ENCODE measurements at regions not wholly inside any gene's neighbourhood (a gene's known extent, or its start where the extent isn't known, plus 50 kb on each side); places are given as distances from the start of the nearest gene placed in this dataset.
A peak's percentile ranks its signal among the peaks of the same experiment; 100 is the strongest.

- no peak for DNase-seq
Measured at GRCh38 chr11:130587658-130588057, 139.2 kb downstream of the ADAMTS15 start.

GRCh38 chr11:130588471-130588870, 140.0 kb downstream of the ADAMTS15 start:
- peak; percentile 7 for DNase-seq

GRCh38 chr11:130592056-130592455, 143.6 kb downstream of the ADAMTS15 start:
- peak; percentile 31 for DNase-seq

- DNase-seq = peak; percentile 1
Measured at GRCh38 chr11:130593064-130593463, 144.6 kb downstream of the ADAMTS15 start.

DNA sequence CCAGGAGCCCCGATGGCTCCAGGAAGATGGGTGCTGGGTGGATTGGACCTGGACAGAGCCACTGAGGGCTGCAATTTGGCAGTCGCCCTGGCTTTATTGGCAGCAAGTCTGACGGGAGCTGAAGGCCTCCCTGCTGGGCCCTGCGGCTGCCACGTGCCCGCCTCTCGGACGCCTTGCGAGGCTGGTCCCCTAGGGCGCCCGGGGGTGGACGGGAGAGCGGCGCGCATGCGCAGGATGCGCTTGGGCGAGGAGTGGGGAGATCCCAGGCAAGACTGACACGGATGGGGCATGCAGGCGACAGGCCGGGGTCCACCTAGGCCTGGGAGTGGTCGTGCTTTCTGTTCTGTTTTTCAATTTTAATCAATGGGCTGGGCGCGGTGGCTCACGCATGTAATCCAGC, 150.0 kb downstream of the ADAMTS15 start:
- no peak for DNase-seq

GRCh38 chr11:130599073-130599654, 150.7 kb downstream of the ADAMTS15 start:
- peak; percentile 28 for DNase-seq

- DNase-seq = no peak
Measured at GRCh38 chr11:130600139-130600538, 151.7 kb downstream of the ADAMTS15 start.

GRCh38 chr11:130600616-130601015, 152.2 kb downstream of the ADAMTS15 start:
- no peak for DNase-seq

DNA sequence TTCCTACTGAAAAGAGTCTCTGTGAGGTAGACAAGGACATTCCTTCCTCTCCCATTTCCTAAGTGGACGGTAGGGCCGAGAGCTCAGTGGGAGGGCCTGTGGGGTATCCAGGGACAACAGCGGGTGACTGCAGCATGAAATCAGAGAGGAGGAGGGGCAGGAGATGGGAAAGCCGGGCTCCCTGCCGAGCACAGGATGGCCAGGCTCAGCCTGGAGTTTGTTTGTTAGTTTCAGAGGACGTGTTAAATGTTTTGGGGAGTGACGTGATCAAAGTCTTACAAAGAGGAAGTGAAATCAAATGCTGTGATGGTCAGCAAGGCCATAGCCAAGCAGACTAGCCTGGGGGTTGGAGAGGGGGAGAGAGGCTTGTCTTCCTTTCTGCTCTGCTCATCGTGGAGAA, 152.7 kb downstream of the ADAMTS15 start:
- DNase-seq = no peak

DNA sequence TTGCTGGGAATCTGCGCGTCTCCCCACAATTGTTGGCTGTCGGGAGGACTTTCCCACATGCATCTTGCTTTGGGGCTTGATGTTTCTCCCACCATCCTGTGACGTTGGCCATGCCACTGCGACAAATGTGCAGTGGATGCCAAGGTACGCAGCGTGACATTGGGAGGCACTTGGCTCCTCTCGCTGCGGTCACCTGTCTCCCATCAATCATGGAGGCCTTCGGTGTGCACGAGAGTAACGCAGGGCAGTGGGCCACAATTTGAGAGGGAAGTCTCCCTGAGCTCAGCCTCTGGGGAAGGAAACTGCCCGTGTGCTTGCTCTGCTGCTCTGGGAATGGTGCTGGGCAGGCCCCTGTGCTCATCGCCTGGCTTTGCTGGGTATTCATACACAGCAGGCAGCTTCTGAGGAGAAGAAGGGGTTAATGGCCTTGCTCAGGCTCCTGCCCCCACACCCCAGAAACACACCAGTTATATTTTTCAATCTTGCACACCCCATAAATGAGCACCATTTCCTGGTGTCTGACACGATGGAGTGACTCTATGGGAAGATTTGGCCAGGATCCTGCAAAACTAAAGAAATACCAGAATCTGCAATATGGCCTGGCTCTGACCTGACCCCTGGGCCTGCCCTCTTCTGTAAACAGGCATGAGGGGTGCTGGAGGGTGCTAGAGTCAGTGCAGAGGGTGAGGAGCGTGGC, 153.5 kb downstream of the ADAMTS15 start:
- DNase-seq = no peak

DNA sequence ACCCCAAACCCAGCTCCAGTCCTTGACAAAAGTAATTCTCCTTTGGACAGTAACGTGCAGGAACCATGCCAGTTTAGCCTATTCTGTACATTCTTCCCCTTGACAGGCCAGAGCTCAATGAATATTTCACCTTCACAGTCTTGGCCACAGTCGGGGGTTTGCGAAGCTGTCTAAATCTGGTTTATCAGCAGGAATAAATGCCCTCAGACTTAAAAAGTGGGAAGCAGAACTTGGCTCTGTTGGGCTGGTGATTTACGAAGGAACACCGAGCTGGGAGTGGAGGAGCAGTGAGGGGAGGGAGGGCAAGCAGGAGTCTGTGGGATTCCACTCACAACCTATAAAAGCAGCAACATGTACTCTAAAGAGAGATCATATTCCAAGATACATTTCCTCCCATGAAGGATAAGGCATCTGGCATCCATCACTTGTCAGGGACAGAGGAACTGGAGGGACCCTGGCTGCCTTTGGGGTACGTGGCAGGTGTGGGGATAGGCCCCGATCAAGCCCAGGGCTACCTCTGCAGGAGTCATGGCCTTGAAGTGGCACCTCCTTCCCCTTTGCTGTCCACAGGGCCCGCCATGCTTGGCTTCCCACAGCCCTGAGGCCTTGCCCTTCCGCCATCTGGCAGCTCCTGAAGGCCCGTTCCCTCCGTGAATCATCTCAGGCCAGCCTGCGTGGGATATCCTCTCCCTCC, 154.3 kb downstream of the ADAMTS15 start:
- no peak for DNase-seq

DNA sequence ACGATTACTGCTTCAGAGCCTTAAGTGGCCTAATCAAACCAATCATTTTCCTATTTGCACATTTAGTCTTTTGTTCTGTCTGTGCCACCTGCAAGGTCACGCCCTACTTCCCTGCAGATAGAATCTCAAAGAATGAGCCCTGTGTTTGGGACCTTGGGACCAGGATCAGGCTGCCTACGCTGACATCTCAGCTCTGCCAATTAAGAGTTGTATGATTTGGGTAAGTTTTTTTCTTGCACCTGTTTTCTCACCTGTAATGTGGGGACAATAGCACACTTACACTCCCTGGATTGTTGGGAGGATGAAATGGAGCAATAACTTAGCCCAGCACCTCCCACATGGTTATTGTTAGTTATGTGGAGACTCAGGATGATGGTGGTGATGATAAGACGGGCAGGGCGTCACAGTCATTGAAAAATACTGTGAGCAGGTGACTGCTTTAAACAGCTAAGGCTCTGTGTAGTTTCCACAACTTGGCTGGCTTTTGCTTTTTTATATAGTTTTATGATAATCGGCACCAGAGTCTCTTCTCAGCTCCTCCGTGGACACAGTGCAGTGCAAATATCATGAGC, 155.0 kb downstream of the ADAMTS15 start:
- no peak for DNase-seq

DNA sequence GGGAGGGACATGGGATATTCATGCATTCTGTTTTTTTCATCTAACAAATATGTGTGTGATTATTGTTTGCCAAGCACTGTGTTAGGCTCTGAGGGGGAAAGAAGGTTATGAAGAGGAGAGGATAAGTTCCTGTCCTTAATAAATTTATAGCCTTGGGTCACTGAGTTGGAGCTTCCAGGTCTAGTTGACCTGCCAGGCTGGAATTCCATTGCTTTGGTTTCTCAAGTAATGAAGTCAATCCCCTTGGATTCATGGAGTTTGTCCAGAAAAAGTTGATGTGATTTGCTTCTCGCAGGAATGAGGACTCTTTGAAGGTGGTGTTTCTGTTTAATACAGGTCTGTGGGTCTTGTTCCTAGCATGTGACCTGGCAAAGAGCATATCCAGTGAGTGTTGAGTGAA, 156.2 kb downstream of the ADAMTS15 start:
- DNase-seq = no peak

- no peak for DNase-seq
Measured at GRCh38 chr11:130606178-130606577, 157.7 kb downstream of the ADAMTS15 start.

DNA sequence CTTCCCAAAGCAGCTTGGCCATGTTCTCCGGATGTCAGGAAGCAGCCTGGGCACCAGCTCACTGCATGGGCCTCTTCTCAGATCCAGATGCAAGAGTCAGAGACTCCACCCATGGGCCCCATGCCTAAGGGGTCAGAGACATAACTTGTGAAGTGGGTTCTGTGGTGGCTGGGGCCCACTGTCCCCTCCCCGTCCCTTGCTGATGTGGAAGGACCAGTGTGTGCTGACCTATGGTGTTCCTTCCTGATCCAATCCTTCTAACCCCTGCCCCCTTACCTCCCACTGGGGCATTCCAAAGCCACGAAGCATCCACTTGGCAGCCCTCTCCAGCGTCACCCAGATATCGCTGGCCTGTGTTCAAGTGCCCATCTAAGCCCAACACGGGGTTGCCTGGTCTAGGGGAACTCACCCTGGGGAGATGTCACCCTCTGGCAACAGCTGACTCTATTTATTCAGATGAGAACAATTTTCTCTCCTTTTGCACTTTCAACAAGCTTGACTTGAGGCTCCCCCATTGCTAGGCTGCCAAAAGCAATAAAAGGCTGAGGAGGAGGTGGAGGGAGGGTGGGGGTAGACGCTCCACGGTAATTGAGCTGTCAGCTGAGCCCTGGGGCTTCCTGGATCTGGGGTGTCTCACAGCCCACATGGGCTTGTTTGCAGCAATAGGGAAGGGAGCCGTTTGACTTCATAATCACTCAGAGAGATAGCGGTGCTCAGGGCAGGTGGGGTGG, 158.5 kb downstream of the ADAMTS15 start:
- DNase-seq = peak; percentile 70

GRCh38 chr11:130608287-130608686, 159.8 kb downstream of the ADAMTS15 start:
- no peak for DNase-seq

DNA sequence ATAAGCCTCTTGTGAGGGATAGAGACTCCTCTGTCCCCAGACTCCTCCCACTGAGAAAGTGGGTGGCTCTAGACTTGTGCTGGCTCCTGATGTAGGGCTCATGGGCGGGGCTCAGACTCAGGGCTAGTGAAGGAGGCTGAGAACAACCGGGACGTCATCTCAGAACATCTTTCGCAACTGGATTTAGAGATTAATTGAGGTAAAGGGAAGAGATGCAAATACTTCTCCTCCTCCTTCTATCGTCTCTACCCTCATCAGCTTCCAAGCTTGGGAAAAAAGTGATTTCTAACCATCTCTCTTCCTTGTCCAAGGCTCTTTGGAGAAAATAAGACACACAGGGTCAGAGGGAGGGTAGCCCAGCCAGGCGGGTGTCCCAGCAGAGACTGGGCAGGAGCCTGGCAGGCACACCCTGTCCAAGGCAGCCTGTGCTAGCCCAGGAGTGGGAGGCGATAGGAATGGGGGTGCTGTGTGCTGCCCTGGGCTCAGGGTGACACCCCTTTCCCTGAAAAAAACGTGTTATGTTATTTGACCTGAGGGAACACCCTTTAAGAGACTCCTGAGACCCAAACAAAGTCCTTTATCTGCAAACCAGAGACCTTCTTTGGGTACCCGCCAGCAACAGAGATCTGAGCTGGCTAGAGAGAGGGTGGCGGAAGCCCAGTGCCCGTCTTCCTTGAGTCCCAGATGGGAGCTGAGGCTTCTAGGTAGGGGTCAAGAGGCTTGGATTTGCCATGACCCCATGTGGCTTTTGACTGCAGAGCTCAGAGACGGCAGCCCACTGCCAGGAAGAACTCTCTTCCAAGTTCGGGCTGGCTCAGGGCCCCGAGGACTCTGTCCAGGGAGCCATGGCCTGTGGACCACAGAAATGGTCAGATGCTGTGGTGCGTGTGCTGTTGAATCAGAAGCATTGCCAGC, 160.9 kb downstream of the ADAMTS15 start:
- DNase-seq = no peak

GRCh38 chr11:130611791-130612251, 163.4 kb downstream of the ADAMTS15 start:
- DNase-seq = peak; percentile 85

GRCh38 chr11:130612291-130612851, 163.9 kb downstream of the ADAMTS15 start:
- DNase-seq = peak; percentile 78

DNA sequence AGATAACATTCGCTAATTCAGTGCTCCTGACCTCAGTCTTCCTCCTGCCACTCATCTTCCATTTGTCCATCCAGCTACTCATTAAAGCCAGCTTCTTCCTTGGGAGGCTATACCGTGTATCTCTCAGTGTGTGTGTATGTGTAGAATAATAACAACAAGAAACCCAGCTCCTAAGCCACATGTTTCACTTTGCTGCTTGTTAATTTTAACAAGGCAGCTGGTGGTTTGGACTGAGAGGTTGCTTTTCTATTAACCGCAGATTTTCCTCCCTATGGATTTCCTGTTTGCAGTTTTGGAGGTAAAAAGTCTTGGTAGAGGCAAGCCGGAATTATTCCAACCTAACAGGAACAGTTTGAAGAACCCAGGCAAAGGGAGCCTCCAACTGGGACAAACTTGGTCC, 165.0 kb downstream of the ADAMTS15 start:
- DNase-seq = no peak

DNA sequence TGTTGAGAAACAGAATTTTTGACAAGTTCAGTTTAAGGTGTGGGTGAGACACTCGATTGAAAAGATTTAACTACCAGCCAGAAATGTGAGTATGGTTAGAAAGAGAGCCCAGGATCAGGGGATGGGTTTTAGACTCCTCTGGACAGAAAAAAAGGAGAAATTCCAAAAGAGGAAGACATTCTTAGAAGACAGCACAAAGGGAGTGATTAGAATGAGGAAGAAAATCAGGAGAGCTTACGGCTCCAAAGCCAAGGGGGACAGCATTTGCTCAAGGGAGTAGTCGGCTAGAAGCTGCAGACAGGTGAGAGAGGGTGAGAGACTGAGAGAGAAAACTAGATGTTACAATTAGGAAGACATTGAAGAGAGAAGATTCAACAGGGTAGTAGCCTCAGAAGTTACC, 166.1 kb downstream of the ADAMTS15 start:
- no peak for DNase-seq

GRCh38 chr11:130615561-130615960, 167.1 kb downstream of the ADAMTS15 start:
- no peak for DNase-seq
